Globus pallidus (tissue), 1 donor: ENCODE measurements at regions not wholly inside any gene's neighbourhood (a gene's known extent, or its start where the extent isn't known, plus 50 kb on each side); places are given as distances from the start of the nearest gene placed in this dataset.
"Not testable (repeated sequence)": the region's sequence is repeated elsewhere in the genome, so short reads cannot be mapped to it uniquely, and the experiment has no call there.

Experiments
- DNase-seq: peaks from one replicate; pipeline ENCODE4 v3.0.0-alpha.2; 2015; ENCODE audit warnings: low spot score

DNA sequence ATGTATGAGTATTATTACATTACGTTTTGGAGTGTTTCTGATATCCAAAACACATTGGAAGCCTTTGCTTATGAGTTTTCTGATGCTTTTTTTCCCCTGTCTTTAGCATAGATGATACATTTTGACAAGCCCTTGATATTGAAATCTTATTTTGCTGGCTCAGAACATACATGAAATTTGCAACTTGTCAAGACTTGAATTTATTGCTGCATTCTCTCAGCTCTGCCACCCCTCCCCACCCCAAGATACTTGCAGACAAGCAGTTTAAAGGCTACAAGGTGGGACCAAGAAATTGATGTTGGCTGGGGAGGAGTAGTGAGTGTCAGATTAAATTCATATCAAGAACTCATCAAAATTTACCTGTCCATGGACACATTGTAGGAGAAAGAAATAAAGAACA, 160.2 kb downstream of the GJA1 start:
- no peak for DNase-seq

GRCh38 chr6:121596441-121596840, 161.0 kb downstream of the GJA1 start:
- no peak for DNase-seq

- DNase-seq, result no peak
Measured at GRCh38 chr6:121597654-121598053, 162.2 kb downstream of the GJA1 start.

GRCh38 chr6:121599331-121599730, 163.9 kb downstream of the GJA1 start:
- not testable (repeated sequence) for DNase-seq

GRCh38 chr6:121600389-121601168, 165.1 kb downstream of the GJA1 start:
- no peak for DNase-seq

- no peak for DNase-seq
Measured at GRCh38 chr6:121603486-121603885, 168.0 kb downstream of the GJA1 start.

DNA sequence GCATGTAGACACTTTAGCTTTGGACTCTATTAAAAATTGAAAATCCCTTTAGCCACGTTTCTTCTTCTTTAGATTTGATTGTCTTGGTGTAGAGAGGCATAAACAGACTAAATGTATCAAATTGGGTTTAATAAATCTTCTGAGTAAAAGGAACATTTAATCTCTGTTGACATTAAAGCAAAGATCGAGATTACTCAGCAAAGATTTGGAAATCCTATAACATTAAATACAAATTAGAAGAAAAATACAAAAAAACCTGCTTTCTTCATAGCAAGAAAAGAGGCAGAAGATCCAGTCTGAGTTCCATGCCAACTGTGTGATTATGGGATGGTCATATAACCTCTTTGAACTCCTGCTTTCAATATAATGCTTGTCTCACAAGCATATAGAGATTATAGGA, 172.3 kb downstream of the GJA1 start:
- DNase-seq, result no peak

GRCh38 chr6:121608270-121608669, 172.8 kb downstream of the GJA1 start:
- no peak for DNase-seq

DNA sequence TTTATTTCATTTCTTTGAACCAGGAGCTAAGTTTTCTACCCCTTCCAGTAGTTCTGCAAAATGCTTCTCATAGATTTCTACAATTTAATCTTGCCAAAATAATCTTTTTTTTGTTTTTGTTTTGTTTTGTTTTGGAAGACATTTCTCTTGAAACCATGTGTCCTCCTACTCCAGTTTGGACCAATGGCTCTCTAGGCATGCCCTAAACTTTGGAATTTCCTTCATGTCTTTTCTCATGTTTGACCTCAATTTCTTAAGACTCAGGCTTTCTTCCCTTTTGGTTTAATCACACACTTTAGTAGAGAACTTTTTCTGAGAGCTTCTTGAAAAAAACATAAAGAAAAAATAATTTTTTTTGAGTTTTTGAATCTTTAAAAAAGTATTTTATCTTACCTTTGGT, 173.8 kb downstream of the GJA1 start:
- DNase-seq, result no peak

DNA sequence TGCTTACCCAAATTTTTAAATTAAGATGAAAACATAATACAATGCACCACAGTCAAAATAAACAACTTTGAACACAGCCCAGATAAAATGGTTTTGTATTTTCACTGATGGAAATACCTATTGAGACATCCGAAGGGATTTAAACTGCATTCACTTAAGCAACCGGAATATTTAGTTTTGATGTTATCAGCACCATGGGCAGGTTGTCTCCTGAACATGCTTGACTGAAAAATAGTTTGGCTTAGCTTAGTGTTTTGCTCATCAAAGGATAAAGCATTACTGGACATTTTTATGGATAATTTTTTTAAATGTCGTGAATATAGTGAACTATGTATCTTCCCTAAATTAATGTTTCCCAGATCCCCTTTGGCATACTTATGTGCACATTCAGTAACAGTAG, 177.5 kb downstream of the GJA1 start:
- no peak for DNase-seq

- no peak for DNase-seq
Measured at GRCh38 chr6:121614115-121614514, 178.7 kb downstream of the GJA1 start.

GRCh38 chr6:121615493-121615892, 180.0 kb downstream of the GJA1 start:
- DNase-seq, result no peak

GRCh38 chr6:121616406-121616805, 181.0 kb downstream of the GJA1 start:
- DNase-seq, result no peak

DNA sequence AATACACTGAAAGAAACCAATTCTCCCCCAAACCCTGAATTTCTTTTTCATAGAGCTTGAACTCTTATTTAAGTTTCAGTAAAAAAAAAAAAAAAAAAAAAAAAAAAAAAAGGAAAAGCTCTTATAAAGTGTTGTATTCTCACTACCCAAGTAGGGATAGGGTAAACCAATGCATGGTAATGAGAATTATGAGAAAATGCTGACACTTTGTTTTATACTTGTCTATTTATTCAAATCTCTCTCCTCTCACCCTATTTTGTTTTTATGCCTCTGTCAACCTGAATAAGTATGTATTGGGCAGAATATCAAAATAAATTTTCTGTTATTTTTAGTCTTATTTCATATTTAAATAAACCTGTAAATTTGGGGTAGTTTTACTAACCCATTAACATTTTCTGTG, 181.9 kb downstream of the GJA1 start:
- DNase-seq, result no peak

GRCh38 chr6:121619013-121619412, 183.6 kb downstream of the GJA1 start:
- no peak for DNase-seq

DNA sequence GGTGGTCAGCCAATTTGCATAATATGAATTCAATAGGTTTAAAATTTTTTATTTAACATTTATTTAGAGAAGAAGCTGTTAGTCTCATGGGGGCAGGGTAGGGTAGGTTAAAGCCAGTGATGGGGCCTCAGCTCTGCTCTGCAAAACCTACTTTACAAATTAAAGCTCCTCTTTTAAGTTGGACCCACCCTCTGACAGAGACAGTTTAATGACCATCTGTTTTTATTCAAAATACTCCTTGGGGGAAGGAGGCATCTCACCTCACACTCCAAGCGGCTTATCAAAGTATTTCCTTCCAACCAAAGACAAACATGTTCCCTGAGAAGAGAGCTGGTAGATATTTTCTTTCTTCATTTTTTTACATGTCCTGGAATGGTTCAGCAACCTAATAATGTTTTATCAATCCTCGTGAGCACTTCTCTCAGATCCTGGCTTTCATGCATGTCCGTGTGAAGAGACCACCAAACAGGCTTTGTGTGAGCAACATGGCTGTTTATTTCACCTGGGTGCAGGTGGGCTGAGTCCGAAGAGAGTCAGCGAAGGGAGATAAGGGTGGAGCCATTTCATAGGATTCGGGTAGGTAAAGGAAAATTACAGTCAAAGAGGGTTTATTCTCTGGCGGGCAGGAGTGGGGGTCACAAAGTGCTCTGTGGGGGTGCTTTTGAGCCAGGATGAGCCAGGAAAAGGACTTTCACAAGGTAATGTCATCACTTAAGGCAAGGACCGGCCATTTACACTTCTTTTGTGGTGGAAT, 184.7 kb downstream of the GJA1 start:
- no peak for DNase-seq

DNA sequence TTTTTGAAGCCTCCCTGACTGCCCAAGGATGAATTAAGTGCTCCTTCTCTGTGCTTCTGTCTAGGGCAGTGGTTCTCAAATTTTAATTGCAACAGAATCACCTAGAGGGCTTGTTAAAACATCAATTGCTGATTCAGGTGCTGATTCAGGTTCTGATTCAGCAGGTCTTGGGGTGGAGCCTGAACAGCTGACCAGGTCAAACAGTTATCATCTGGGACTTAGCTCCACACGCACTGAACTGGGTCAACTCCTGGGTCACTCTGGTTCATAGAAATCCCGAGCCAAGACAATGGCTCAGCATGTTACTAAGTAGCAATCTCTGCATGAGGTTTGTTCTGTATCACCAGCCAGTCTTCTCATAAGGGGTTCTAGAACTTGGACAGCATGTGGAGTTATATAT, 192.3 kb downstream of the GJA1 start:
- DNase-seq, result no peak

DNA sequence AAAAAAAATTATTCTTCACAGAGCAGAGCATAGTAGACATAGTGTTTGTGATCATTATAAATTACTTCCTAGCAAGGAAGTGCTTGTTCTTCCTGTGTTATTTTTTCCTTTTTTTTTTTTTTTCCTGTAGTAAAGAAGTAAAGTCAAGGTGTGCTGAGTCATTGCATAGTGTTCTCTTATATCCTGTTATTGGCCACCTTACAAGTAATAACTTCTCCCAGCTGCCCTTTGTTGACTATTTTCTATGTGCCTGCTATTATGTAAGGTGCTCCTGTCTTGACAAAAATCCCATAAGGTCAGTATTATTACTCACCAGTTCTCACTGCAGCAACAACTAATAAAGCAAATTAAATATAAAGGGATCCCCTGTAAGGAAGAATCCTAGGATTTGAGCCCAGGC, 195.3 kb downstream of the GJA1 start:
- no peak for DNase-seq

DNA sequence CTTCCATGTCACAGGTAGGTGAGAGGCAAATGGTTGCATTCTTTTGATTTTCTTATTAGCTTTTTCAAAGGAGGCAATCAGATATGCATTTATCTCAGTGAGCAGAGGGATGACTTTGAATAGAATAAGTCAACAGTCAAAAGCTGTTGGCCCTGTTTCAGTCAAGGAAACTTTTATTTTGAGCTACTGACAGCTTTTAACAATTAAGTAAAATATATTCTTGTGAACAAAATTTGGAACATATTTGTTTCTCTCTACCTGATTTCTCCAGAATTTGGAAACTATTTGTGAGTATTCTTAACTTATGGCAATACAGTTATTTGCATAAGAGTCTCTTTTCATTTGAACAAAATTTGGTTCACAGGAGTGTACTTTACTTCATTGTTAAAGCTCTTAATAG, 196.3 kb downstream of the GJA1 start:
- not testable (repeated sequence) for DNase-seq

DNA sequence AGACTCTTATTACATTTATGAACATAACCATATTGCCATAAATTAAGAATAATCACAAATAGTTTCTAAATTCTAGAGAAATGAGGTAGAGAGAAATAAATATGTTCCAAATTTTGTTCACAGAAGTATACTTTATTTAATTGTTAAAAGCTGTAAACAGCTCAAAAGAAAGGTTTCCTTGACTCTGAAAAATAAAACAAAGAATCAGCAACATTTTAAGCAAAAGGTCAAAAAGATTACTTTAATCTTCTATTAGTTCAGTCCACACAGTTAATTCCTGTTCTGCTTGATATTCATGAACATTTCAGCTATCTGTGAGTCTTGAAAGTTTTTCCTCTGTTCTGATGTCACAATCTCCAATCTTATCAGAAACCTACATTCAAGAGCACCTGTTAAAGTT, 197.9 kb downstream of the GJA1 start:
- no peak for DNase-seq

GRCh38 chr6:121634586-121634985, 199.1 kb downstream of the GJA1 start:
- not testable (repeated sequence) for DNase-seq

GRCh38 chr6:121635355-121635754, 199.9 kb downstream of the GJA1 start:
- DNase-seq, result no peak

DNA sequence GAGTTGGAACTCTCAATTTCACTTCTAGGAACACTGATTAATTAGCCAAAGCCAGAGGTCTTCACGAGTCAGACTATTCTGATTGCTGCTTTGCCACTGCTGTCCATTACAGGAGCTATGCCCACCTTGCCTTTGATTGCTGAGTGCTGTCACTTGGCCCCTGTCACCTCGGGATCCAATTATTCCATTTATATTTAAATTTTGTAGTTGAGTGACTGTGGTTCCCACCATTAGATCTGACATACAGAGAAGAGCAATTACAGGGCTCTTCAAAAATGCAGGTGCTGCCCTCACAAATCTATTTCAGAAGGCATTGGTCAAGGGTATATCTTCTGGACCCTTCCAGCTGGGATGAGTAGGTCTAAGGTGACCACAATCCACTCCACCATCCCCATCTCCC, 200.8 kb downstream of the GJA1 start:
- DNase-seq, result not testable (repeated sequence)

DNA sequence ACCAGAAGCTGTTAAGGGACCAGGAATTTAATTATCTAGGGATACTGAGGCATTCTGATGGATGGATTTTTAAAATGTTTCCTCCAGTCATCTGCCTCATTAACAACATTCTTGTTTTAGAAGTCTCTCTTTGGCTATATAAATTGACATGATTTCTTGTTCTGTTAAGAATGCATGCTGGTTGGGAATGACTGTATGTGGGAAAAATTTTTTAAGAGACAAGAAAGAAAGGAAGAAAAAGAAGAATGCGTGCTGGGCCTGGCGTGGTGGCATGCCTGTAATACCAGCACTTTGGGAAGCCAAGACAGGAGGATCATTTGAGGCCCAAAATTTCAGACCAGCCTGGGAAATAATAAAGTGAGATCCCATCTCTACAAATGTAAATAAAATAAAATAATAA, 203.6 kb downstream of the GJA1 start:
- DNase-seq, result no peak
